ENCODE measurements at regions not wholly inside any gene's neighbourhood (a gene's known extent, or its start where the extent isn't known, plus 50 kb on each side); places are given as distances from the start of the nearest gene placed in this dataset.

- no peak overlapping the region for H3K4me3 ChIP-seq (ENCODE audit: low read depth, low read length)
- no peak for DNase-seq (ENCODE audit: low read depth)
- TF ChIP-seq CTCF (IDR thresholded peaks at IDR 0.05; ENCODE audit: insufficient read depth, low read depth, low read length, missing control alignments) = no peak
These were observed 69.6 kb downstream of the PTGR3 start for GRCh38 chr18:75139226-75139911.

DNA sequence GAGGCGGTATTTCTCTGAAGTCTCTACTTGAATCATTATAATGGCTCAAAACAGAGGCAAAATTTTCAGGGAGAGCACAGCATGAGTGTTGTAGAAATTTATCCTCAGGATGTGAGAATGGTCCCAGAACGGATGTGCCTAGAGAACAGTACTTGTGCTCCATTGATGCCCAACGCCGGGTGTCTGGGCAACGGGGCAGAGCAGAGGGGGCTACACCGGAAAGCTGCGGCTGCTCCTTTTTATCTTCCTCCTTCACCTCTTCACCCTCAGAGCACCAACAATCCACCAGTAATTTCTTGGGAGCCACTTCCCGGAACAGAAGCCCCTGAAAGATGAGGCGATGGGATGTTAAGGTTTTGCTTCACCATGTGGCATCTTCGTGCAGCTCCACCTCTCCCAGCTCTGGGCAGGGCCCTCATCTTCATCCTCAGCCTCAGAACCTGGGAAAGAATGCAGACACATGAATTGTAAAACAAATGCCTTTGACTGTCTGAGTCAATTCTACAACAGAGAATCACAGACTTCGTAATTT lies 71.5 kb downstream of the PTGR3 start:
- DNase-seq (ENCODE audit: low read depth) = no peak
- no peak for TF ChIP-seq CTCF (IDR thresholded peaks at IDR 0.05; ENCODE audit: insufficient read depth, low read depth, low read length, missing control alignments)

DNA sequence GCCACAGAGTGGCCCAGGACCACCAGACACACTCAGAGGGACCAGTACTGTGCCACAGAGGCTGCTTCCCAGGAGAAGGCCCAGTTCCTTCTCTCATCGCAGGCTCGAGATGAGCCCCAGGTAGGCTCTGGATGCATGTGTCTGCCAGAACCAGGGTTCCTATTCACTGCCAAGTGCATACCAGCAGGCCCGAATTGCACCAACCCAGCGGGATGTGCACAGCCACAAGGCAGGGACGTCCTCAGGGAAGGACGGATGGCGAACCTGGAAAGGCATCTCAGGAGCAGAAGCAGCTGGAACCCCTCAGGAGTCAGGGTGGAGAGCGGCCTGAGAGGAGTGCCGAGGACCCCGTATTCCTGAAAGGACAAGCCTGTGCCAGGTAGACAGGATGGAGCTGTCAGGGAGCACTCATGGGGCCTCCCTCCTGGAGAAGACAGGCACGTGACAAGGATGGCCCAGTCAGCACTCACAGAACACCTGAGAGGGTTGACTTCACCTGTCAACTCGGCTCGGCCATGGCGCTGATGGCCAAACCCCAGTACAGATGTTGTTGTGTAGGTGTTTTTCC lies 73.7 kb downstream of the PTGR3 start:
- H3K4me3 ChIP-seq (ENCODE audit: low read depth, low read length) = no peak overlapping the region
- DNase-seq (ENCODE audit: low read depth) = no peak
- TF ChIP-seq CTCF (IDR thresholded peaks at IDR 0.05; ENCODE audit: insufficient read depth, low read depth, low read length, missing control alignments) = no peak

More for the DNA sequence above, 71.5 kb downstream of the PTGR3 start:
- H3K4me3 ChIP-seq (ENCODE audit: low read depth, low read length) = no peak overlapping the region

DNA sequence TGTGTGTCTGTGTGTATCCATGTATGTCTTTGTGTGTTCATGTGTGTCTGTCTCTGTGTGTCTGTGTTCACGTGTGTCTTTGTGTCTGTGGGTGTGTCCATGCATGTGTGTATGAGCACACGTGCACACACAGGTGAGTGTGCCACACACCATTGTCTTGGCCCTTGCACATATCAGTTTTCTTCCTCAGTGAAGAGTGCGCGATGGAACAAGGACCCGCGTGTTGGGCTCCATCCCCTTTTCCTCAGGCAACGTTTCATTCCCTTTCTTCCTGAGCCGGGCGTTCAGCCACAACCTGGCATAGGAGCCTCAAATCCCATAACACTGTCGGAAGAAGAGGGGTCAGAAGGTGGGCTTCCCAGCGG lies 74.3 kb downstream of the PTGR3 start:
- no peak overlapping the region for H3K4me3 ChIP-seq (ENCODE audit: low read depth, low read length)
- no peak for DNase-seq (ENCODE audit: low read depth)
- TF ChIP-seq CTCF (IDR thresholded peaks at IDR 0.05; ENCODE audit: insufficient read depth, low read depth, low read length, missing control alignments) = no peak

- TF ChIP-seq CTCF (IDR thresholded peaks at IDR 0.05; ENCODE audit: insufficient read depth, low read depth, low read length, missing control alignments) = no peak
- DNase-seq (ENCODE audit: low read depth) = no peak
- H3K4me3 ChIP-seq (ENCODE audit: low read depth, low read length) = no peak overlapping the region
These were observed 75.0 kb downstream of the PTGR3 start for GRCh38 chr18:75133721-75134610.

GRCh38 chr18:75132931-75133525 lies 75.9 kb downstream of the PTGR3 start:
- DNase-seq (ENCODE audit: low read depth) = no peak
- H3K4me3 ChIP-seq (ENCODE audit: low read depth, low read length) = no peak overlapping the region
- no peak for TF ChIP-seq CTCF (IDR thresholded peaks at IDR 0.05; ENCODE audit: insufficient read depth, low read depth, low read length, missing control alignments)
